GM12878 (cell line): ENCODE measurements at regions not wholly inside any gene's neighbourhood (a gene's known extent, or its start where the extent isn't known, plus 50 kb on each side); places are given as distances from the start of the nearest gene placed in this dataset.

ENCODE experiments used
- ATAC-seq: fragments of 200-7000 bp; cut with Tn5 transposase; 3 replicates; pipeline ENCODE4 v1.9.1; 2020; ENCODE audit warnings: mild to moderate bottlenecking, moderate library complexity
- BruUV-seq: library from RNA; stranded (reverse); fragments of 400-500 nt; replicated peaks from 2 replicates; lab custom pipeline; 2021; lab: Mats Ljungman, UMichigan
- CTCF ChIA-PET: fragments of 300-600 bp; sonication (Branson Sonifier 250); formaldehyde crosslinking; extraction: SDS; loops from one replicate; lab custom pipeline; 2021; ENCODE audit warnings: inconsistent platforms; lab: Yijun Ruan, JAX
- POLR2A ChIA-PET: fragments of 350-600 bp; formaldehyde crosslinking; extraction: SDS; loops from one replicate; lab custom pipeline; 2021; ENCODE audit warnings: inconsistent platforms; lab: Charles Lee
- RAD21 ChIA-PET: fragments of 300-600 bp; sonication (Branson Sonifier 250); formaldehyde crosslinking; loops from one replicate; lab custom pipeline; 2023; ENCODE audit warnings: antibody characterized with exemption; ENCODE audit not compliant: unreplicated experiment; lab: Charles Lee
- SMC1A ChIA-PET: fragments of 300-600 bp; sonication (Branson Sonifier 250); formaldehyde crosslinking; loops from one replicate; lab custom pipeline; 2023; ENCODE audit not compliant: unreplicated experiment, uncharacterized antibody; lab: Charles Lee
- DNase-seq: peaks from one replicate; pipeline ENCODE4 v3.0.0-alpha.2; 2011; ENCODE audit warnings: low read depth, low spot score
- FAIRE-seq: peaks from 3 replicates; lab custom pipeline; 2011; peaks lifted over from hg19 to GRCh38; lab: Jason Lieb, UNC
- H2AFZ ChIP-seq: 2 replicates; pipeline ENCODE4 v1.6.0; 2011; ENCODE audit warnings: low read depth, low read length, control low read depth; ENCODE audit not compliant: control insufficient read depth
- H3K27ac ChIP-seq: 2 replicates; pipeline ENCODE4 v1.5.1; 2011; ENCODE audit warnings: control low read depth; ENCODE audit not compliant: control insufficient read depth, insufficient read depth
- H3K27me3 ChIP-seq, 2 experiments: replicated peaks in 1 of 2; 2 replicates each; pipeline versions ENCODE4 v1.6.0 to v1.6.1; 2011; ENCODE audit warnings: low read length in 1 of 2; ENCODE audit not compliant: control insufficient read depth in 2 of 2, insufficient read depth in 2 of 2
- H3K36me3 ChIP-seq, 2 experiments: 2 replicates each; pipeline ENCODE4 v1.5.1; 2011; ENCODE audit warnings: low read length in 1 of 2; ENCODE audit not compliant: control insufficient read depth in 2 of 2, insufficient read depth in 2 of 2
- H3K4me1 ChIP-seq: 2 replicates; pipeline ENCODE4 v1.6.1; 2011; ENCODE audit warnings: mild to moderate bottlenecking, low read length, moderate library complexity, mixed read lengths; ENCODE audit not compliant: control insufficient read depth, insufficient read depth
- H3K4me2 ChIP-seq: 2 replicates; pipeline ENCODE4 v1.6.0; 2011; ENCODE audit warnings: control low read depth; ENCODE audit not compliant: control insufficient read depth, insufficient read depth
- H3K4me3 ChIP-seq: fragments of 200-600 bp; sonication (generic); 2 replicates; pipeline ENCODE4 v1.5.1; 2016
- H3K79me2 ChIP-seq: 2 replicates; pipeline ENCODE4 v1.6.0; 2011; ENCODE audit warnings: low read length; ENCODE audit not compliant: control insufficient read depth, insufficient read depth
- H3K9ac ChIP-seq: 2 replicates; pipeline ENCODE4 v1.8.0; 2011; ENCODE audit warnings: low read length, control low read depth, mixed read lengths; ENCODE audit not compliant: control insufficient read depth, insufficient read depth
- H3K9me3 ChIP-seq: replicated peaks from 3 replicates; pipeline ENCODE4 v1.5.1; 2011; ENCODE audit warnings: mild to moderate bottlenecking, low read length; ENCODE audit not compliant: control insufficient read depth, insufficient read depth
- H4K20me1 ChIP-seq: 2 replicates; pipeline ENCODE4 v1.6.0; 2011; ENCODE audit not compliant: control insufficient read depth, insufficient read depth
- BRCA1 ChIP-seq: IDR thresholded peaks from 2 replicates; pipeline ENCODE4 v1.6.1; 2011; ENCODE audit warnings: low read depth, low read length, improper control_type of control experiment
- HDGF ChIP-seq: fragments of 450-650 bp; IDR thresholded peaks from 2 replicates; pipeline ENCODE4 v1.6.1; 2016; ENCODE audit warnings: antibody characterized with exemption
- NFYA ChIP-seq: IDR thresholded peaks from 2 replicates; pipeline ENCODE4 v1.6.1; 2011; ENCODE audit warnings: low read depth, mild to moderate bottlenecking, low read length, improper control_type of control experiment, borderline replicate concordance
- NFYB ChIP-seq: IDR thresholded peaks from 2 replicates; pipeline ENCODE4 v1.6.1; 2011; ENCODE audit warnings: low read depth, mild to moderate bottlenecking, low read length, improper control_type of control experiment, moderate library complexity; ENCODE audit not compliant: insufficient read depth
- SP1 ChIP-seq: IDR thresholded peaks from one replicate; pipeline ENCODE4 v1.6.1; 2011; ENCODE audit warnings: low read depth, low read length
- ZNF622 ChIP-seq: fragments of 450-650 bp; IDR thresholded peaks from 2 replicates; pipeline ENCODE4 v1.6.1; 2017; ENCODE audit warnings: mild to moderate bottlenecking, inconsistent platforms
- WGBS: methylation state at CpG from one replicate; pipeline ENCODE4 v1.1.6; 2016; ENCODE audit warnings: low lambda C conversion rate; ENCODE audit not compliant: insufficient replicate concordance, insufficient coverage; ENCODE audit errors: missing lambda C conversion rate; 5-methylcytosine and 5-hydroxymethylcytosine counted together
- in situ Hi-C: fragments of 300-500 bp; cut with MboI; formaldehyde crosslinking; loops from 9 replicates; pipeline ENCODE4 v1.14.3; 2018; ENCODE audit warnings: mixed read lengths
- intact Hi-C: fragments of 100-400 bp; cut with micrococcal nuclease; formaldehyde crosslinking; loops from one replicate; pipeline ENCODE4 v1.14.2; 2022; ENCODE audit not compliant: unreplicated experiment
- TF ChIP-seq, protein P1 (sequence below): fragments of 150-350 bp; IDR thresholded peaks from 2 replicates; pipeline ENCODE4 v1.6.1; 2016; ENCODE audit warnings: low read depth, low read length
- TF ChIP-seq, protein P2 (sequence below): fragments of 150-350 bp; IDR thresholded peaks from 2 replicates; pipeline ENCODE4 v1.6.1; 2014; ENCODE audit warnings: mild to moderate bottlenecking, low read depth, low read length

DNA sequence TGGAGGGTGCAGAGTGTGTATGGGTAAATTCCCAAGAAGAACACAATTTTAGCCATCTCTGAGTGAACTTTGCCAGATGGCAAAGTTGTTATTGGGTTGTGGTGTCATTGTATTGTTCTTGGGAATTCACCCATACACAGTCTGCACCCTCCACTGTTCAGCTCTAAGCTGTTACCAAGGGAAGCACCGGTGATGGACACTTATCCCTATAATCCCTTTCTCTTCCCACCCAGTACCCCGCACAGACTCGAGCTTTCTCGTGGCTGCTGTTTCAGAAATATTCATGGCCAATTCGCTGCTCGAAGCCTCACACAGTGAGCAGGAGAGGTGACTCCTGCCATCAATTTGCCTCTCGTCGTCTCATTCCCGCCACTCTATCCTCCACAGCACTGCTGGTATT, 95.7 kb upstream of the PALMD start:
- Histone ChIP-seq H3K4me1 (no peaks in the 10 kb centered on the region), H3K9ac (no peak overlapping the region), H4K20me1 (no peaks in the 10 kb centered on the region), H3K27ac (no peak overlapping the region), H3K79me2 (no peaks in the 10 kb centered on the region), H3K27me3 (no peaks in the 10 kb centered on the region), H3K9me3 (no peaks in the 10 kb centered on the region), H3K36me3 (no peaks in the 10 kb centered on the region), H3K4me3 (no peak overlapping the region), H3K4me2 (no peak overlapping the region), H2AFZ (no peak overlapping the region)
- ATAC-seq, result no peak; the same call in 2 of the 3 replicates
- POLR2A ChIA-PET, result no interaction called here
- no TSS peak for BruUV-seq
- in situ Hi-C loops (no loop called here), intact Hi-C loops (no loop called here)
- TF ChIP-seq NFYA (no peak), ZNF622 (no peak), SP1 (no peak), NFYB (no peak), HDGF (no peak), BRCA1 (no peak)
- TF ChIP-seq, protein P1, sequence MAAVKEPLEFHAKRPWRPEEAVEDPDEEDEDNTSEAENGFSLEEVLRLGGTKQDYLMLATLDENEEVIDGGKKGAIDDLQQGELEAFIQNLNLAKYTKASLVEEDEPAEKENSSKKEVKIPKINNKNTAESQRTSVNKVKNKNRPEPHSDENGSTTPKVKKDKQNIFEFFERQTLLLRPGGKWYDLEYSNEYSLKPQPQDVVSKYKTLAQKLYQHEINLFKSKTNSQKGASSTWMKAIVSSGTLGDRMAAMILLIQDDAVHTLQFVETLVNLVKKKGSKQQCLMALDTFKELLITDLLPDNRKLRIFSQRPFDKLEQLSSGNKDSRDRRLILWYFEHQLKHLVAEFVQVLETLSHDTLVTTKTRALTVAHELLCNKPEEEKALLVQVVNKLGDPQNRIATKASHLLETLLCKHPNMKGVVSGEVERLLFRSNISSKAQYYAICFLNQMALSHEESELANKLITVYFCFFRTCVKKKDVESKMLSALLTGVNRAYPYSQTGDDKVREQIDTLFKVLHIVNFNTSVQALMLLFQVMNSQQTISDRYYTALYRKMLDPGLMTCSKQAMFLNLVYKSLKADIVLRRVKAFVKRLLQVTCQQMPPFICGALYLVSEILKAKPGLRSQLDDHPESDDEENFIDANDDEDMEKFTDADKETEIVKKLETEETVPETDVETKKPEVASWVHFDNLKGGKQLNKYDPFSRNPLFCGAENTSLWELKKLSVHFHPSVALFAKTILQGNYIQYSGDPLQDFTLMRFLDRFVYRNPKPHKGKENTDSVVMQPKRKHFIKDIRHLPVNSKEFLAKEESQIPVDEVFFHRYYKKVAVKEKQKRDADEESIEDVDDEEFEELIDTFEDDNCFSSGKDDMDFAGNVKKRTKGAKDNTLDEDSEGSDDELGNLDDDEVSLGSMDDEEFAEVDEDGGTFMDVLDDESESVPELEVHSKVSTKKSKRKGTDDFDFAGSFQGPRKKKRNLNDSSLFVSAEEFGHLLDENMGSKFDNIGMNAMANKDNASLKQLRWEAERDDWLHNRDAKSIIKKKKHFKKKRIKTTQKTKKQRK, result no peak
- TF ChIP-seq, protein P2, sequence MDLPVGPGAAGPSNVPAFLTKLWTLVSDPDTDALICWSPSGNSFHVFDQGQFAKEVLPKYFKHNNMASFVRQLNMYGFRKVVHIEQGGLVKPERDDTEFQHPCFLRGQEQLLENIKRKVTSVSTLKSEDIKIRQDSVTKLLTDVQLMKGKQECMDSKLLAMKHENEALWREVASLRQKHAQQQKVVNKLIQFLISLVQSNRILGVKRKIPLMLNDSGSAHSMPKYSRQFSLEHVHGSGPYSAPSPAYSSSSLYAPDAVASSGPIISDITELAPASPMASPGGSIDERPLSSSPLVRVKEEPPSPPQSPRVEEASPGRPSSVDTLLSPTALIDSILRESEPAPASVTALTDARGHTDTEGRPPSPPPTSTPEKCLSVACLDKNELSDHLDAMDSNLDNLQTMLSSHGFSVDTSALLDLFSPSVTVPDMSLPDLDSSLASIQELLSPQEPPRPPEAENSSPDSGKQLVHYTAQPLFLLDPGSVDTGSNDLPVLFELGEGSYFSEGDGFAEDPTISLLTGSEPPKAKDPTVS, result no peak
- SMC1A ChIA-PET, result no interaction called here
- RAD21 ChIA-PET, result no interaction called here
- CTCF ChIA-PET, result no interaction called here
- no peak for FAIRE-seq
- 39% methylated on average over 9 of the region's 9 CpGs for WGBS
- DNase-seq, result no peak
